ENCODE measurements at regions not wholly inside any gene's neighbourhood (a gene's known extent, or its start where the extent isn't known, plus 50 kb on each side); places are given as distances from the start of the nearest gene placed in this dataset.

GRCh38 chr3:156760333-156760732 lies 65.8 kb upstream of the LEKR1 start:
- no peak overlapping the region for H3K27ac Mint-ChIP-seq
- peaks cover 10% of the 10 kb centered on the region for H3K27me3 Mint-ChIP-seq (ENCODE audit: low read depth)
- H3K4me1 Mint-ChIP-seq (ENCODE audit: low read depth): no peaks in the 10 kb centered on the region
- H3K9me3 Mint-ChIP-seq: no peaks in the 10 kb centered on the region
- no peak for DNase-seq
- no peak overlapping the region for H3K4me3 Mint-ChIP-seq
- no peaks in the 10 kb centered on the region for H3K36me3 Mint-ChIP-seq (ENCODE audit: insufficient read depth in 2 of 2)
- peak in 1 of 2 donors; percentile 41 for ATAC-seq (replicated peaks in 1 of 2)

- peaks cover 7% of the 10 kb centered on the region for H3K27me3 Mint-ChIP-seq (ENCODE audit: low read depth)
- ATAC-seq (replicated peaks in 1 of 2) (no peak), DNase-seq (no peak)
- H3K4me1 Mint-ChIP-seq (ENCODE audit: low read depth): no peaks in the 10 kb centered on the region
- no peak overlapping the region for H3K27ac Mint-ChIP-seq
- H3K9me3 Mint-ChIP-seq: no peaks in the 10 kb centered on the region
- H3K36me3 Mint-ChIP-seq (ENCODE audit: insufficient read depth in 2 of 2): no peaks in the 10 kb centered on the region
- H3K4me3 Mint-ChIP-seq: no peak overlapping the region
These were observed 65.1 kb upstream of the LEKR1 start for GRCh38 chr3:156761007-156761406.

DNA sequence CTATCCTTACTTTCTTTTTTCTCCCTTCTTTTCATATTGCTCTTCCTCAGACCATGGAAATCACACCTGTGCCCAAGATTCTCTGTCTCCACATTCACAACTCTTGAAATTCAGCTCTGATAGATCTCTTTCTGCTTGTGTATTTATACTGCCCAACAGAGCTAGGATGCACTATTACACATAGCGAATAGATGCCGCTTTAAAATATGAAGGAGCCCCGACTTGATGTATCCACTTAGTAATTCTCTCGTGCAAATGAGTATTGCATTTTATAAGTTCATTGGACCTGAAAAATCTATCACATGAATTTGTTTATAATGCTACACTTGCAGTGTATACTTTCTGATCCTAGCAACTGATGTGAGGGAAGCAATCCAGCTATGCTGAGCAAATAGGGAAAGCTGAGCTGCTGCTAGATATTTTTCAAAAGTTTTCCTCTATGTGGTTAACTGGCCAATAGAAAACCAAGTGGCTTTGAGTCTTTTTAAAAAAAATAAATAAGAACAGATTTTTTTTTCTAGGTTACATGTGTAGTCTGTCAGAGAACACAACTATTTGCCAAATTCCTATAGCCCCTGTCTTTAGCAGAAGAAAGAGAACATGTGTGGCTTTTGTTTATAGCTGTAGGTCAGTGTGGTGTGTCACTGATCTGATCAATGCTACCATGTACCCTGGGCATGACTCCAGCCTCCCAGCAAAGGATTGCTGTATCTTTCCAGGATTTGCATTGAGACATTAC lies 64.3 kb upstream of the LEKR1 start:
- H3K9me3 Mint-ChIP-seq: no peaks in the 10 kb centered on the region
- peaks cover 2% of the 10 kb centered on the region for H3K27me3 Mint-ChIP-seq (ENCODE audit: low read depth)
- no peak for ATAC-seq (replicated peaks in 1 of 2)

DNA sequence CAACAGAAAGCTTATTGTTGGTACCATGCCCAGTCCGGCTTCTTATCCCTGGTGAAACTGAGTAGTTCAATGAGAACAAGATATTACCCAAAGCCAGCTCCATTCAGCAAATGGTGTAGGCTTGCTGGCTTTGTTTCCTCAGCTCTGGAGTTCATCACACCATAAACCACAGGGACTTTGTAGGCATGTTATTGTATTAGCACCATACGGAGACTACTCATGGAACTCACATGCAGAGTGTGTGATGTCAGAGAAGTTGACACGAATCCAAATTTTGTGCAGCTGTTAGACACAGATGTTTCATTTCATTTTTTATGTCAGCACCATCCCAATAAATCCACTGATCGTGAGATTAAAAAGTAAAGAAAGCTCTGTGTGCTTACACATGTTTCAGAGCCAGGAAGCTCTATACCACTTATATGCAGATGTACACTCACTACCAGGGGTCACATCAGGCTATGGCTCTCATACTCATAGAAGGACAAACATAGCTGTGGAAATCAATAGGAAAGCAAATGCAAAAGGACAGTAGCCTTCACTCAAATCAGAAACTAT lies 63.4 kb upstream of the LEKR1 start:
- Mint-ChIP-seq H3K36me3 (ENCODE audit: insufficient read depth in 2 of 2) (no peaks in the 10 kb centered on the region), H3K27ac (no peak overlapping the region), H3K4me1 (ENCODE audit: low read depth) (no peaks in the 10 kb centered on the region), H3K27me3 (ENCODE audit: low read depth) (no peaks in the 10 kb centered on the region), H3K9me3 (no peaks in the 10 kb centered on the region), H3K4me3 (no peak overlapping the region)
- ATAC-seq (replicated peaks in 1 of 2) (no peak), DNase-seq (no peak)

More for the DNA sequence above, 64.3 kb upstream of the LEKR1 start:
- no peak for DNase-seq
- no peaks in the 10 kb centered on the region for H3K4me1 Mint-ChIP-seq (ENCODE audit: low read depth)
- no peak overlapping the region for H3K4me3 Mint-ChIP-seq
- H3K27ac Mint-ChIP-seq: no peak overlapping the region
- H3K36me3 Mint-ChIP-seq (ENCODE audit: insufficient read depth in 2 of 2): no peaks in the 10 kb centered on the region

- ATAC-seq (replicated peaks in 1 of 2): no peak
- Mint-ChIP-seq H3K27ac (no peak overlapping the region), H3K9me3 (no peaks in the 10 kb centered on the region), H3K4me1 (ENCODE audit: low read depth) (no peaks in the 10 kb centered on the region), H3K27me3 (ENCODE audit: low read depth) (no peaks in the 10 kb centered on the region), H3K4me3 (no peak overlapping the region), H3K36me3 (ENCODE audit: insufficient read depth in 2 of 2) (no peaks in the 10 kb centered on the region)
- DNase-seq: no peak
These were observed 62.8 kb upstream of the LEKR1 start for GRCh38 chr3:156763386-156763785.

DNA sequence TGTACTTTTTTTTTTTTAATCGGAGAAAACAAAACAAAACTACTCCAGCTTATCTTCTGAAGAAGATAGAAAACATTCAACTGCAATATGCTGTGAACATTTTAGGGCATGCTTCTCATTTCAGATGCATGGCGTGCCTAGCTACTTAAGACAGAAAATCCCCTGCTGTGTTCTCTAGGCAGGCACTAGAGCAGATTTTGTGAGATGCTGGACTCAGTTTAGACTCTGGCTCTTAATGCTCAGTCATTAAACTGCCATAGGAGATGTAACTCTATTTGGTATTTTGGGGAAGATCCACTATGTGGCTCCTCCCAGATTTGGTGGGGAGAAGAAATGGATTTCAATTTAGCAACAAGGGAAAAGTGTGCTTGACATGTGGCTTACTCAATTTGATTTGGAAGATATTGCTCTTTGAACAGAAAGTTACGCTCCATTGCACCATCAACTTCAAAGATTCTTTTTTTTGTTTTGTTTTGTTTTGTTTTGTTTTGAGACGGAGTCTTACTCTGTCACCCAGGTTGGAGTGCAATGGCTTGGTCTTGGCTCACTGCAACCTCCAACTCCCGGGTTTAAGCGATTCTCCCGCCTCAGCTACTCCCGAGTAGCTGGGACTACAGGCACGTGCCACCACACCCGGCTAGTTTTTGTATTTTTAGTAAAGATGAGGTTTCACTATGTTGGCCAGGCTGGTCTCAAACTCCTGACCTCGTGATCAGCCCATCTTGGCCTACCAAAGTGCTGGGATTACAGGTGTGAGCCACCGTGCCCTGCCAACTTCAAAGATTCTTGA lies 62.0 kb upstream of the LEKR1 start:
- Mint-ChIP-seq H3K27ac (no peak overlapping the region), H3K4me1 (ENCODE audit: low read depth) (no peaks in the 10 kb centered on the region), H3K36me3 (ENCODE audit: insufficient read depth in 2 of 2) (no peaks in the 10 kb centered on the region), H3K4me3 (no peak overlapping the region), H3K9me3 (no peaks in the 10 kb centered on the region), H3K27me3 (ENCODE audit: low read depth) (no peaks in the 10 kb centered on the region)
- ATAC-seq (replicated peaks in 1 of 2) (no peak), DNase-seq (no peak)

DNA sequence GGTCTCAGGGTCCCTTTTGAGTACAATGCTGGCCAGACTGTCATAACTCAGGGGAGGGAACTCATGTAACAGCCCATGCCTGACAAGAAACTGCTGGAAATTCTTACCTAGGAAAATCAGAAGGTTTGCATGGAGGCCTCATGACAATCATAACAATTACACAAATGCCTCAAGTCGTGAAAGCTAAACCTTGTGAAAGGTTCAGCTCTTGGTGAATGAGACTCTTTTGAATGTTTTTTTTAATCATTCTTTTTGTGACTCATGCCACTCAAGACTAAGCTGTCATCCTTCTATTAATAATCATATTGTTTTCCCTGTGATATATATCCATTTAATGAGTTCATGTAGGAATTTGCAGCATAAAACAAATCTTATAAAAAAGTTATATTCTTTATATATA lies 61.4 kb upstream of the LEKR1 start:
- DNase-seq (no peak), ATAC-seq (replicated peaks in 1 of 2) (peak in 1 of 2 donors; percentile 19)
- no peak overlapping the region for H3K27ac Mint-ChIP-seq
- no peaks in the 10 kb centered on the region for H3K9me3 Mint-ChIP-seq
- H3K36me3 Mint-ChIP-seq (ENCODE audit: insufficient read depth in 2 of 2): no peaks in the 10 kb centered on the region
- no peaks in the 10 kb centered on the region for H3K27me3 Mint-ChIP-seq (ENCODE audit: low read depth)
- no peaks in the 10 kb centered on the region for H3K4me1 Mint-ChIP-seq (ENCODE audit: low read depth)
- H3K4me3 Mint-ChIP-seq: no peak overlapping the region

- Mint-ChIP-seq H3K36me3 (ENCODE audit: insufficient read depth in 2 of 2) (no peaks in the 10 kb centered on the region), H3K27me3 (ENCODE audit: low read depth) (no peaks in the 10 kb centered on the region), H3K9me3 (peaks cover 0 to 2% of the 10 kb centered on the region in 2 donors), H3K4me1 (ENCODE audit: low read depth) (no peaks in the 10 kb centered on the region), H3K27ac (no peak overlapping the region), H3K4me3 (no peak overlapping the region)
- ATAC-seq (replicated peaks in 1 of 2): no peak
- DNase-seq: no peak
These were observed 57.8 kb upstream of the LEKR1 start for GRCh38 chr3:156768390-156768789.

DNA sequence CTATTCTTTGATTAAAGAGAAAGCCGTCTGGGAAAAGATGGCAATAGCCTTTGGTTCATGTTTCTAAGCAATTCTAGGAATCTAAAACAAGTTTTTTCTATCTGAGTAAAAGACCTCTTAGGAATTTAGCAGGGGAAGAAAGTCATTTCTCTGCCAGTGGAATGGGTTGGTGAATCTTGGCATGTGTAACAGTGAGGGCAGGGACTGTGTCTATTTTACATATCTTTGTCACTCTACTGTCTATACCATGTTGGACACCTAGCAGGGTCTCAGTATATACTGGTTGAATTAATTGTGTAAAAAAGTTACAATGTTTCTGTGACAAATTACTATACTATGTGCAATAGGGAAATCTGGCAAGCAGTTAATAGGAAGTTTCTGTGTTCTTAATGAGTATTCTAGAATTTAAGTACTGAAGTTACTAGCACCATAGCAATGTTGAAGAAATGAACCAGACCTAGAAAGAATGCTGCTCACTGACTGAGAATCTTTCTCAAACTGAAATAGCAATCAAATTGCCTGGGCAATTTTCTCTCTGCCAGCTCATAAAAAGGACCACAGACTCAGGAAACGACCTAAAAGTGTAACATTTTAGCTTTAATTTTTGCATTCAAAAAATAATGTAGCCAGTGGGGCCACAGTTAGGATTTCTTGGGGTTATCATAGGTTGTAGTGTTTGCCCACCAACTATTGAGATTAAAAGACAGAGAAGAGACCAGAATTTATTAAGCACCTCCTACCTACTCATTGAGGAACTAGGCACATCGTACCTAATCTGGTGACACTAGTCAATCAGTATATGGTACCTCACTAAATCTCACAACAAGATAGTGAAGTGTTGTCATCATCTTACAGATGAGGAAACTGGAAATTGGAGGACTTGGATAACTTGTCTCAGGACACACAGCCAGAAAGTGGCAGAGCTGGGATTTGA lies 56.2 kb upstream of the LEKR1 start:
- Mint-ChIP-seq H3K27me3 (ENCODE audit: low read depth) (no peaks in the 10 kb centered on the region), H3K4me3 (no peak overlapping the region), H3K36me3 (ENCODE audit: insufficient read depth in 2 of 2) (no peaks in the 10 kb centered on the region), H3K4me1 (ENCODE audit: low read depth) (no peaks in the 10 kb centered on the region), H3K9me3 (peaks cover 0 to 2% of the 10 kb centered on the region in 2 donors), H3K27ac (no peak overlapping the region)
- peak; percentile 40 to 81 for ATAC-seq (replicated peaks in 1 of 2)
- DNase-seq: no peak

GRCh38 chr3:156770699-156771414 lies 55.3 kb upstream of the LEKR1 start:
- Mint-ChIP-seq H3K4me1 (ENCODE audit: low read depth) (no peaks in the 10 kb centered on the region), H3K27me3 (ENCODE audit: low read depth) (no peaks in the 10 kb centered on the region), H3K9me3 (peaks cover 0 to 2% of the 10 kb centered on the region in 2 donors), H3K27ac (no peak overlapping the region), H3K4me3 (no peak overlapping the region), H3K36me3 (ENCODE audit: insufficient read depth in 2 of 2) (no peaks in the 10 kb centered on the region)
- no peak for ATAC-seq (replicated peaks in 1 of 2)
- DNase-seq: no peak

DNA sequence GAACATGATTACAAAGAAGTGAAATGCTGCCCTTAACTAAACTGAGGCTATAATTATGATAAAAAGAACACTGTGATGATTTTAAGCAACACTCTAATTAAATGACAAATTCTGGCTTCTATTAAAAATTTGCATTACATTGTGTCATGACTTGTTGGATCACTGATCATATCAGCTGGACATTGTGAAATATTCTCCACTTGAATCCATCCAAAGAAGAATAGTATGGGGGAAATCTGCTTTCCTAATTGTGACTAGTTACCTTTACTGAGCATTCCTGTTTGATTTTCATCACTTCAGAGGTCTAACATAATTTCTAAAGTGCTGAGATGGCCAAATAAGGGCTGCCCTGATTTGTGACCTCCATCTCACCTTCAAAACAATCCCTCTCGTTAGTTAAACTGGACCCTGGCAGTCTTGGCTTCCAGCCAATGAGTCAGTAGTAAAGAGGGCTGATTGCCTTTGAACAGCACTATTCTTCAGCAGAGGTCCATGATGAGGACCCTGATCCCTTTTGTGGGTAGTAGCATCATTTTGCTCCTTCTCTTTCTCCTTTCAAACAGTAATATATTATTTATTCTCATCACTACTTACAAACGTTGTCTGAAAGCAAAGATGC lies 53.5 kb upstream of the LEKR1 start:
- Mint-ChIP-seq H3K9me3 (peaks cover 0 to 2% of the 10 kb centered on the region in 2 donors), H3K27ac (no peak overlapping the region), H3K36me3 (ENCODE audit: insufficient read depth in 2 of 2) (no peaks in the 10 kb centered on the region), H3K27me3 (ENCODE audit: low read depth) (no peaks in the 10 kb centered on the region), H3K4me1 (ENCODE audit: low read depth) (no peaks in the 10 kb centered on the region), H3K4me3 (no peak overlapping the region)
- DNase-seq: no peak
- ATAC-seq (replicated peaks in 1 of 2): no peak

GRCh38 chr3:156776031-156776430 lies 50.1 kb upstream of the LEKR1 start:
- Mint-ChIP-seq H3K27me3 (ENCODE audit: low read depth) (no peaks in the 10 kb centered on the region), H3K27ac (no peak overlapping the region), H3K4me3 (no peak overlapping the region), H3K4me1 (ENCODE audit: low read depth) (no peaks in the 10 kb centered on the region), H3K9me3 (peaks cover 0 to 2% of the 10 kb centered on the region in 2 donors), H3K36me3 (ENCODE audit: insufficient read depth in 2 of 2) (no peaks in the 10 kb centered on the region)
- ATAC-seq (replicated peaks in 1 of 2) (no peak), DNase-seq (no peak)

All from activated T-cell treated with anti-CD3 and anti-CD28 coated beads, Interleukin-2, amount 50 U/mL, for 72 hours (primary cell).